SK-N-SH (cell line): ENCODE measurements at regions not wholly inside any gene's neighbourhood (a gene's known extent, or its start where the extent isn't known, plus 50 kb on each side); places are given as distances from the start of the nearest gene placed in this dataset.

Source experiments
- CTCF ChIA-PET: fragments of 300-600, 350-600 bp; formaldehyde crosslinking; extraction: SDS; loops from one replicate; lab custom pipeline; 2021; lab: Yijun Ruan, JAX
- POLR2A ChIA-PET: fragments of 350-600 bp; sonication (Branson Sonifier 250); formaldehyde crosslinking; extraction: SDS; loops from one replicate; lab custom pipeline; 2020; ENCODE audit warnings: antibody characterized with exemption, inconsistent platforms; lab: Yijun Ruan, JAX
- DNase-seq: peaks from one replicate; pipeline ENCODE4 v3.0.0; 2012
- H2AFZ ChIP-seq: fragments of 200-600 bp; sonication (generic); 2 replicates; pipeline ENCODE4 v1.8.1; 2016; ENCODE audit warnings: antibody characterized with exemption, mild to moderate bottlenecking, low read depth
- H3F3A ChIP-seq: fragments of 200-600 bp; sonication (generic); replicated peaks from 2 replicates; pipeline ENCODE3; 2016; ENCODE audit warnings: antibody characterized with exemption, mild to moderate bottlenecking; ENCODE audit not compliant: insufficient read depth
- H3K27ac ChIP-seq, 2 experiments: fragments of 200-500 bp in 1 of 2; fragments of 200-600 bp in 1 of 2; sonication (Bioruptor generic) in 1 of 2; sonication (generic), shearing (Covaris generic) in 1 of 2; 2 replicates each; pipeline versions ENCODE4 v1.5.1 to v1.6.1; 2014 to 2016; ENCODE audit warnings: low read depth in 2 of 2, inconsistent platforms in 1 of 2, low read length in 1 of 2, mild to moderate bottlenecking in 1 of 2, mixed read lengths in 1 of 2
- H3K27me3 ChIP-seq: fragments of 200-600 bp; sonication (generic), shearing (Covaris generic); 2 replicates; pipeline ENCODE4 v1.6.1; 2016; ENCODE audit warnings: mixed run types; ENCODE audit not compliant: insufficient read depth
- H3K36me3 ChIP-seq, 2 experiments: fragments of 200-500 bp in 1 of 2; fragments of 200-600 bp in 1 of 2; sonication (Bioruptor generic) in 1 of 2; sonication (generic) in 1 of 2; replicated peaks in 1 of 2; 2 replicates each; pipeline versions ENCODE3 to v1.5.1; 2014 to 2016; ENCODE audit warnings: low read length in 1 of 2, mild to moderate bottlenecking in 1 of 2; ENCODE audit not compliant: insufficient read depth in 2 of 2, control insufficient read depth in 1 of 2
- H3K4me1 ChIP-seq, 2 experiments: fragments of 200-500 bp in 1 of 2; fragments of 200-600 bp in 1 of 2; sonication (Bioruptor generic) in 1 of 2; sonication (generic), shearing (Covaris generic) in 1 of 2; 2 replicates each; pipeline versions ENCODE4 v1.5.1 to v1.6.1; 2014 to 2016; ENCODE audit warnings: low read depth in 1 of 2, low read length in 1 of 2, mixed run types in 1 of 2; ENCODE audit not compliant: insufficient read depth in 2 of 2, control insufficient read depth in 1 of 2
- H3K4me2 ChIP-seq: fragments of 200-600 bp; sonication (generic), shearing (Covaris generic); 2 replicates; pipeline ENCODE4 v1.6.1; 2017; ENCODE audit warnings: mixed run types
- H3K4me3 ChIP-seq, 2 experiments: fragments of 200-500 bp in 1 of 2; fragments of 200-600 bp in 1 of 2; sonication (Bioruptor generic) in 1 of 2; sonication (generic), shearing (Covaris generic) in 1 of 2; 2 replicates each; pipeline versions ENCODE4 v1.5.1 to v1.8.1; 2014 to 2016; ENCODE audit warnings: low read depth in 2 of 2, inconsistent platforms in 1 of 2, low read length in 1 of 2, mild to moderate bottlenecking in 1 of 2, mixed read lengths in 1 of 2, moderate library complexity in 1 of 2
- H3K79me2 ChIP-seq: fragments of 200-600 bp; sonication (generic); 2 replicates; pipeline ENCODE4 v1.8.1; 2017; ENCODE audit warnings: mild to moderate bottlenecking; ENCODE audit not compliant: insufficient read depth
- H3K9ac ChIP-seq: fragments of 200-600 bp; sonication (generic); 2 replicates; pipeline ENCODE4 v1.6.1; 2017; ENCODE audit warnings: mixed run types
- H3K9me2 ChIP-seq: fragments of 200-600 bp; sonication (generic); 2 replicates; pipeline ENCODE4 v1.6.1; 2017; ENCODE audit warnings: mixed run types
- H3K9me3 ChIP-seq: fragments of 200-600 bp; sonication (generic); 2 replicates; pipeline ENCODE4 v1.6.1; 2017; ENCODE audit warnings: mixed run types, mild to moderate bottlenecking, moderate library complexity
- H4K20me1 ChIP-seq: fragments of 200-600 bp; sonication (generic); 2 replicates; pipeline ENCODE4 v1.6.1; 2017; ENCODE audit warnings: mild to moderate bottlenecking, mixed run types; ENCODE audit not compliant: insufficient read depth
- CHD2 ChIP-seq: fragments of 150-350 bp; IDR thresholded peaks from 2 replicates; pipeline ENCODE4 v1.6.1; 2018; ENCODE audit warnings: low read length; ENCODE audit not compliant: partially characterized antibody
- CTCF ChIP-seq: fragments of 200-600 bp; sonication (generic); IDR thresholded peaks from 2 replicates; pipeline ENCODE4 v1.6.1; 2017; ENCODE audit warnings: antibody characterized with exemption, mild to moderate bottlenecking, moderate library complexity
- ELF1 ChIP-seq: IDR thresholded peaks from 2 replicates; pipeline ENCODE4 v1.4.0; 2012
- EP300 ChIP-seq, 2 experiments: IDR thresholded peaks; 2 replicates each; pipeline versions ENCODE4 v1.4.0 to v1.6.1; 2012; ENCODE audit warnings: borderline replicate concordance in 1 of 2, low read depth in 1 of 2, low read length in 1 of 2
- FOXM1 ChIP-seq: IDR thresholded peaks from 2 replicates; pipeline ENCODE4 v1.4.0; 2012; ENCODE audit warnings: low read depth, mild to moderate bottlenecking
- GATA2 ChIP-seq: sonication (generic); formaldehyde crosslinking; IDR thresholded peaks from 2 replicates; pipeline ENCODE4 v1.5.0; 2020; ENCODE audit warnings: mild to moderate bottlenecking, missing genetic modification reagents
- IRF3 ChIP-seq: fragments of 150-350 bp; IDR thresholded peaks from 2 replicates; pipeline ENCODE4 v1.6.1; 2016; ENCODE audit warnings: mild to moderate bottlenecking, low read depth, low read length
- JUND ChIP-seq: IDR thresholded peaks from 2 replicates; pipeline ENCODE4 v1.4.0; 2012
- MAX ChIP-seq: IDR thresholded peaks from 2 replicates; pipeline ENCODE4 v1.4.0; 2012; ENCODE audit warnings: low read depth
- NRF1 ChIP-seq: IDR thresholded peaks from 2 replicates; pipeline ENCODE4 v1.6.1; 2012; ENCODE audit warnings: low read depth, mild to moderate bottlenecking, low read length
- POLR2AphosphoS5 ChIP-seq: IDR thresholded peaks from 2 replicates; pipeline ENCODE4 v1.6.1; 2012; ENCODE audit warnings: low read depth, low read length
- RFX5 ChIP-seq: IDR thresholded peaks from 2 replicates; pipeline ENCODE4 v1.6.1; 2012; ENCODE audit warnings: mild to moderate bottlenecking, improper control_type of control experiment, low read length
- SIN3A ChIP-seq: IDR thresholded peaks from 2 replicates; pipeline ENCODE4 v1.6.1; 2012; ENCODE audit warnings: low read depth, mild to moderate bottlenecking, low read length, moderate library complexity, borderline replicate concordance
- TAF1 ChIP-seq: IDR thresholded peaks from 2 replicates; pipeline ENCODE4 v1.6.1; 2012; ENCODE audit warnings: low read depth, mild to moderate bottlenecking, low read length, moderate library complexity, borderline replicate concordance
- TEAD4 ChIP-seq: IDR thresholded peaks from 2 replicates; pipeline ENCODE4 v1.4.0; 2012; ENCODE audit warnings: mild to moderate bottlenecking, borderline replicate concordance; ENCODE audit not compliant: insufficient read depth
- WGBS: methylation state at CpG from one replicate; pipeline ENCODE4 v1.1.6; 2017; ENCODE audit warnings: low lambda C conversion rate; 5-methylcytosine and 5-hydroxymethylcytosine counted together

GRCh38 chr10:132479024-132479602 lies 58.5 kb upstream of the INPP5A start (continued):
- TF ChIP-seq CTCF (no peak), NRF1 (no peak)

GRCh38 chr10:132479603-132480221 lies 57.9 kb upstream of the INPP5A start:
- Histone ChIP-seq H4K20me1 (no peaks in the 10 kb centered on the region), H3K9me3 (no peaks in the 10 kb centered on the region), H3K27me3 (no peaks in the 10 kb centered on the region; the same call in 1 of the 2 replicates), H3K4me3 (no peak overlapping the region), H3K79me2 (no peaks in the 10 kb centered on the region), H3K36me3 (no peaks in the 10 kb centered on the region), H3F3A (no peaks in the 10 kb centered on the region), H3K27ac (no peak overlapping the region), H3K4me2 (no peak overlapping the region), H3K9me2 (no peaks in the 10 kb centered on the region), H3K9ac (no peak overlapping the region), H3K4me1 (no peaks in the 10 kb centered on the region), H2AFZ (no peak overlapping the region)
- 82% methylated on average over 7 of the region's 14 CpGs for WGBS
- ChIA-PET POLR2A (no interaction called here), CTCF (interaction anchor here (1.1 to 1.5 kb wide), 5 partner anchors 20 to 119 kb away, joined by 3 to 5 read pairs (median 3); no protein-coding TSS in a partner anchor)
- TF ChIP-seq TAF1 (no peak), EP300 (IDR thresholded peaks at IDR 0.05; ENCODE audit: borderline replicate concordance in 1 of 2, low read depth in 1 of 2, low read length in 1 of 2) (no peak), GATA2 (CRISPR knock-in tag) (no peak), SIN3A (no peak), RFX5 (no peak), MAX (no peak), CTCF (no peak), CHD2 (no peak), ELF1 (no peak), POLR2AphosphoS5 (no peak), JUND (no peak), IRF3 (no peak), TEAD4 (no peak), FOXM1 (no peak)
- no peak for DNase-seq
